NCI-H510A treated with DMSO at 0.1 percent for 48 hours (cell line): ENCODE measurements at regions not wholly inside any gene's neighbourhood (a gene's known extent, or its start where the extent isn't known, plus 50 kb on each side); places are given as distances from the start of the nearest gene placed in this dataset.

Experiments
- DNase-seq: peaks from one replicate; lab custom pipeline; 2025; lab: John Stamatoyannopoulos, UW

- no peak for DNase-seq
Observed at GRCh38 chr11:128262463-128263345, 324.7 kb downstream of the ETS1 start.

- peak; percentile 13 for DNase-seq
Observed at GRCh38 chr11:128261011-128261421, 326.3 kb downstream of the ETS1 start.

- DNase-seq, result no peak
Observed at GRCh38 chr11:128260398-128260797, 327.0 kb downstream of the ETS1 start.

- no peak for DNase-seq
Observed at GRCh38 chr11:128259816-128260215, 327.5 kb downstream of the ETS1 start.

GRCh38 chr11:128254941-128255340 is 332.4 kb downstream of the ETS1 start:
- DNase-seq, result no peak

- no peak for DNase-seq
Observed at GRCh38 chr11:128251140-128251539, 336.2 kb downstream of the ETS1 start.

- no peak for DNase-seq
Observed at GRCh38 chr11:128250482-128250881, 336.9 kb downstream of the ETS1 start.

- DNase-seq, result no peak
Observed at GRCh38 chr11:128246810-128247594, 340.4 kb downstream of the ETS1 start.

GRCh38 chr11:128246364-128246801 is 341.0 kb downstream of the ETS1 start:
- DNase-seq, result no peak

GRCh38 chr11:128244871-128245270 is 342.5 kb downstream of the ETS1 start:
- DNase-seq, result no peak

- DNase-seq, result no peak
Observed at GRCh38 chr11:128242451-128242850, 344.9 kb downstream of the ETS1 start.

- no peak for DNase-seq
Observed at GRCh38 chr11:128240546-128240945, 346.8 kb downstream of the ETS1 start.

- DNase-seq, result no peak
Observed at GRCh38 chr11:128239306-128239705, 348.1 kb downstream of the ETS1 start.

- no peak for DNase-seq
Observed at GRCh38 chr11:128238521-128239265, 348.7 kb downstream of the ETS1 start.

GRCh38 chr11:128236506-128237498 is 350.6 kb downstream of the ETS1 start:
- DNase-seq, result no peak

GRCh38 chr11:128235958-128236357 is 351.4 kb downstream of the ETS1 start:
- peak; percentile 77 for DNase-seq

GRCh38 chr11:128235426-128235825 is 351.9 kb downstream of the ETS1 start:
- DNase-seq, result peak; percentile 77

- DNase-seq, result no peak
Observed at GRCh38 chr11:128234143-128234542, 353.2 kb downstream of the ETS1 start.

GRCh38 chr11:128232588-128232987 is 354.8 kb downstream of the ETS1 start:
- no peak for DNase-seq

GRCh38 chr11:128231845-128232410 is 355.4 kb downstream of the ETS1 start:
- no peak for DNase-seq

GRCh38 chr11:128227466-128227865 is 359.9 kb downstream of the ETS1 start:
- DNase-seq, result no peak
